ENCODE measurements at regions not wholly inside any gene's neighbourhood (a gene's known extent, or its start where the extent isn't known, plus 50 kb on each side); places are given as distances from the start of the nearest gene placed in this dataset.

DNA sequence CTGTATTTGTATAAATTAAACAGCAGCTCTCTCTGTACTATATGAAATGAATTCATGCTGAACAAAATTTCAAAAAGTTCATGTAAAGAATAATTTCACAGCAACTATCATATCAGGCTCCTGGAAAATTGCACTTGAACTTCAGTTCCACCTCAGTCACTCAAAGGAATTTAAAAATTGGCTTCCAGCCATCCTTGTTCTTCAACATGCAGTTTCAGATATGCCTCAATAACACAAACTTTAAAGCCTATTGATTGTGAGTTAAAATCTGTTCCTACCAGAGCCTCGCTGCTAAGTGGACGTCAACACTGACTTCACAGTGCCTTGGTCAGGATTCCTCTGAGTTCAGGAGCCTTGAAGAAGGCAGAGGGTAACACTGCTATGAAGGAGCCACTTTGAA is 418.7 kb upstream of the WWC1 start:
- TF ChIP-seq CTCF (IDR thresholded peaks at IDR 0.05) (no peak), ZFX (IDR thresholded peaks at IDR 0.05; ENCODE audit: borderline replicate concordance) (no peak)
